Neural crest cell (in vitro differentiated cells): ENCODE measurements at regions not wholly inside any gene's neighbourhood (a gene's known extent, or its start where the extent isn't known, plus 50 kb on each side); places are given as distances from the start of the nearest gene placed in this dataset.

ENCODE experiments used
- DNase-seq: peaks from one replicate; pipeline ENCODE4 v3.0.0; 2021; ENCODE audit warnings: low read depth, mixed read lengths, low spot score
- H3K27ac Mint-ChIP-seq: one replicate; pipeline ENCODE4 v1.8.0; 2021; ENCODE audit warnings: mild to moderate bottlenecking, mixed read lengths; ENCODE audit not compliant: unreplicated experiment
- H3K27me3 Mint-ChIP-seq: 2 replicates; pipeline ENCODE4 v1.8.0; 2021; ENCODE audit warnings: low read depth, mild to moderate bottlenecking, mixed read lengths
- H3K36me3 Mint-ChIP-seq: 2 replicates; pipeline ENCODE4 v1.8.0; 2021; ENCODE audit warnings: low read depth, mild to moderate bottlenecking, mixed read lengths
- H3K4me1 Mint-ChIP-seq: 2 replicates; pipeline ENCODE4 v1.8.0; 2021; ENCODE audit warnings: mixed read lengths
- H3K4me3 Mint-ChIP-seq: one replicate; pipeline ENCODE4 v1.8.0; 2021; ENCODE audit warnings: mild to moderate bottlenecking, mixed read lengths
- H3K9me3 Mint-ChIP-seq: 2 replicates; pipeline ENCODE4 v1.8.0; 2021; ENCODE audit warnings: mixed read lengths
- CTCF ChIP-seq: fragments of 200-600 bp; sonication (generic); conservative IDR thresholded peaks from 2 replicates; pipeline ENCODE4 v1.5.0; 2021; ENCODE audit warnings: antibody characterized with exemption, mild to moderate bottlenecking

GRCh38 chr15:97189162-97189780 lies 771.2 kb upstream of the ARRDC4 start:
- no peak for TF ChIP-seq CTCF
- Mint-ChIP-seq H3K27me3 (no peaks in the 10 kb centered on the region), H3K4me3 (no peak overlapping the region), H3K9me3 (no peaks in the 10 kb centered on the region), H3K27ac (no peak overlapping the region), H3K36me3 (no peaks in the 10 kb centered on the region), H3K4me1 (no peaks in the 10 kb centered on the region)
- DNase-seq: no peak

DNA sequence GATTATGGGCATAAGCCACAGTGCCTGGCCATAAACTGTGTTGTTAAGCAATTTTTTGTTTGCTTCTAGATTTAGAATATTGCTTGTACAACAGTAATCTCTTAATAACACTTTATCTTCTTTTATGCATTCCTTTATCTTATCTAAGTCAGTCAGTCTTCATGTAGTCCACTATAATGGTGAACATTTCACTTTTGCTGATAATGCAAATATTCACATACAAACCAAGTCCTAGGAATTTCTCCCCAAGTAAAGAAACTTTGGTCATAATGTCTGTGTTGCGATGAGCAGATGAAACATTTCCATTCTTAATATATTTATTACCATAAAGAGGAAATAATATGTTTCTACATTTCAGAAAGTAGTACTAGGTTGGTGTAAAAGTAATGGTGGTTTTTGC lies 765.8 kb upstream of the ARRDC4 start:
- Mint-ChIP-seq H3K27me3 (no peaks in the 10 kb centered on the region), H3K4me3 (no peak overlapping the region), H3K27ac (no peak overlapping the region), H3K4me1 (peaks cover 16% of the 10 kb centered on the region), H3K9me3 (no peaks in the 10 kb centered on the region), H3K36me3 (no peaks in the 10 kb centered on the region)
- DNase-seq: no peak
- TF ChIP-seq CTCF: no peak

DNA sequence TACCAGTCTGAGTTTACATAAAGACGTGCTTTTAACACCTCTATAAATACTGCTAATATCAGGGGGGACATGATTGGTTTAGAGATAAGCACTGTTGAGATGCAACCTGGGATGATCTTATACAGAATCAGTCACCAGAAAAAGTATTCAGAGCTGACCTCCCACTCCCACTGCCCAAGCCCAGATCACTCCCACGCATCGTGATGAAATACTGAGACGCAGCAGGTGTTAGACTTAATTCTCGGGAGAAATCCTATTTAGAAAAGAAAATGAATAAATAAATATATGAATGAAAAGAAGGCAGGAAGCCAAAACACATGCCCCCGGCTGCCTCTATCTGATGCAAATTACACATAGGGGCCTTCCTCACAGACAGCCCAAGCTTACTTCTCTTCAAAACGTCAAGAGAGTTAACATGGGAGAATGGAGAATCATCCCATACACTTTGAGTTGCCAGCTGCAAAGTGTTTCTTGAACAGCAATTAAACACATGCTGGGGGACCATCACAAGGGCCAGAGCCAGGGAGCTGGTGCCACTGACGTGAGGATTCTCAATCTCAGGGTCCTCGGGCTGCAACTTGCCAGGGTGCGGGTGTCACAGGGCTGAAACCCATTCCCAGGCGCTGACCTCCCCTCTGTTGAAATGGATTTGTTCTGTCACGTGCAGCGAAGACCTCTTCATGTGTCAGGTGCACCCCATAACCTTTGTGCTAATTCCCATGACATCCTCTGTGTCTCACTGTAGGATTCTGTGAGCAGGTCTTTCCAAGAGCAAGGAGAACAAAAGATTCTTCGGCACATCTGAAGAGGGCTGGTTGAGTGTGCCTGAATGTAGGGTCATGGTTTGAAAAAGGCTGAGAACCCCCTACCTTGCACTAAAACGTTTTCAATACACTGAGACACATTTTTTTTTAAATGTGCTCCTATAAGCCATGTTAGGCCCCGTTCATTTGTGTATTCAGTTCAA lies 764.2 kb upstream of the ARRDC4 start:
- H3K27ac Mint-ChIP-seq: peak overlapping the region; percentile 90
- H3K27me3 Mint-ChIP-seq: no peaks in the 10 kb centered on the region
- H3K4me1 Mint-ChIP-seq: peaks cover 16% of the 10 kb centered on the region
- no peak for DNase-seq
- H3K36me3 Mint-ChIP-seq: no peaks in the 10 kb centered on the region
- no peak overlapping the region for H3K4me3 Mint-ChIP-seq
- H3K9me3 Mint-ChIP-seq: no peaks in the 10 kb centered on the region
- TF ChIP-seq CTCF: no peak

DNA sequence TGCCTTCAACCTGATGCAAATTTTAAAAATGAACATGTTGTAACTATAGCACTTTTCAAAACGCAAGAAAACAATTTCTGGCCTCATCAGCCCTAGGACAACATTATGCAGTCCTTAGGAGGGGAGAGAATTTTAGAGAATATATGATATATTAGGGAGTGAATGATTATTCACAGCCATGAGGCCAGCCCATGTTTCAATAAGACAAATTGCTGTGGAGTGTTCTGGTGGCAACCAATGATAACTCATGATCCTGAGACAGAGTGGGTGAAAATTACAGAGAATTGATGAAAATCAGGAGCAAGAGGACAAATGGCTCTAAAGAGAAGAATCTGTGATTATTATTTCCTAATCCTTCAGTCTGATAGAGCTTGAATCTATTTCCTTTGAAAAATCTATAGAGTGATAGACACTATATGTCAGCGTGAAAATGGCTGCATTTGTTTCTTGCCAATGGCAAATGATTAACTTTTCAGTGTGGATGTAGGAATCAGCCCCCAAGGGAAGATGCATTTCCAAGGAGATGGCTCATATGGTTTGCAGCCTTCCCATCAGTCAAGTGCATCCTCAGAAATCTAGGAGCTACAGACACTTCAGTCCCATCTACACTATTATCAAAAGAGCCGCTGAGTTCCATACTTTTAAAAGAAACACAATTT lies 761.0 kb upstream of the ARRDC4 start:
- no peak overlapping the region for H3K27ac Mint-ChIP-seq
- TF ChIP-seq CTCF: no peak
- peaks cover 4% of the 10 kb centered on the region for H3K9me3 Mint-ChIP-seq
- no peaks in the 10 kb centered on the region for H3K27me3 Mint-ChIP-seq
- H3K4me3 Mint-ChIP-seq: no peak overlapping the region
- H3K4me1 Mint-ChIP-seq: peaks cover 16% of the 10 kb centered on the region
- no peak for DNase-seq
- no peaks in the 10 kb centered on the region for H3K36me3 Mint-ChIP-seq

GRCh38 chr15:97200161-97200560 lies 760.3 kb upstream of the ARRDC4 start:
- no peak for TF ChIP-seq CTCF
- peaks cover 16% of the 10 kb centered on the region for H3K4me1 Mint-ChIP-seq
- peaks cover 4% of the 10 kb centered on the region for H3K9me3 Mint-ChIP-seq
- DNase-seq: no peak
- no peaks in the 10 kb centered on the region for H3K27me3 Mint-ChIP-seq
- H3K27ac Mint-ChIP-seq: no peak overlapping the region
- H3K4me3 Mint-ChIP-seq: no peak overlapping the region
- no peaks in the 10 kb centered on the region for H3K36me3 Mint-ChIP-seq
